ENCODE measurements at regions not wholly inside any gene's neighbourhood (a gene's known extent, or its start where the extent isn't known, plus 50 kb on each side); places are given as distances from the start of the nearest gene placed in this dataset.

DNA sequence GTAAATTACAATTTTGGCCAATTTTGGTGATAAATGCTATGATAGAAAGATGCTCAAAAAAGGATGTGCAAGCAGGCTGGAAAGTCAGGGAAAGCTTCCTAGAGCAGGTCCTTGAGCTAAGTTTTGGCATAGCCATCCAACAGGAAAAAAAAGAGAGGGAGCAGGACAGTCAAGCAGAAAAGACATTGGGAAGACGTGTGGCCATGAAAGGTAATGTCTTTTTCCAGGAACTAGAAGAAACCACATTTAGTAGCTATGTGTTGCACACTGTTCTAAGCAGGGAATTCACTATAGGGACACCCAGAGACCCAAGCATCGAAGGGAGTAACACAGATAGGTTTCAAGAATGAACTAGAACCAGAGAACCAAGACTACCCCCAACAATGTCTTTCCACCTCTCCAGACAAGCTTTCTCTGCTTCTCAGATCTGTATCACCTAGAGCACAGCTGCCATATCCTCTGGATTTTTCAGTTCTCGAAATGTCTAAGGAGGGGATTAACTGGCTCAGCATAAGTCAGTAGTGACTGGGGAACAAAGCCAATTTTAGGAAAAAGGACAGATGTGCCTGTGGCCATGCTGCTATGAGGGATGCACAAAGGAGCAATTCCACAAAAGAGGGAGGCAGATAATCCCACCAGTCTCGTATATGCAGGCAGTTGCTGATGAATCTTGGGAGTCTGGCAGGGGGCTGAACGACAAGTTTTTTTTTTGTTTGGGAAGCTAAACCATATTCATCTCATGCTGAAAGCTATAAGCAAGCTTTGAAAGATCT lies 97.1 kb upstream of the DAB1 start:
- TF ChIP-seq SIN3A (IDR thresholded peaks at IDR 0.05; ENCODE audit: borderline replicate concordance, insufficient read depth, low read length) (no peak), REST (IDR thresholded peaks at IDR 0.05; ENCODE audit: insufficient read depth in 1 of 2, low read depth in 2 of 2, low read length in 2 of 2) (no peak), POLR2AphosphoS5 (IDR thresholded peaks at IDR 0.05; ENCODE audit: low read depth, low read length) (no peak), TAF1 (IDR thresholded peaks at IDR 0.05; ENCODE audit: borderline replicate concordance, insufficient read depth, low read length) (no peak), FOXP2 (optimal IDR thresholded peaks at IDR 0.05; ENCODE audit: borderline replicate concordance, extremely low read depth, extremely low read length, insufficient read depth) (no peak)

- TF ChIP-seq TAF1 (IDR thresholded peaks at IDR 0.05; ENCODE audit: borderline replicate concordance, insufficient read depth, low read length) = no peak
These were observed 94.6 kb upstream of the DAB1 start for GRCh38 chr1:57518496-57518895.

DNA sequence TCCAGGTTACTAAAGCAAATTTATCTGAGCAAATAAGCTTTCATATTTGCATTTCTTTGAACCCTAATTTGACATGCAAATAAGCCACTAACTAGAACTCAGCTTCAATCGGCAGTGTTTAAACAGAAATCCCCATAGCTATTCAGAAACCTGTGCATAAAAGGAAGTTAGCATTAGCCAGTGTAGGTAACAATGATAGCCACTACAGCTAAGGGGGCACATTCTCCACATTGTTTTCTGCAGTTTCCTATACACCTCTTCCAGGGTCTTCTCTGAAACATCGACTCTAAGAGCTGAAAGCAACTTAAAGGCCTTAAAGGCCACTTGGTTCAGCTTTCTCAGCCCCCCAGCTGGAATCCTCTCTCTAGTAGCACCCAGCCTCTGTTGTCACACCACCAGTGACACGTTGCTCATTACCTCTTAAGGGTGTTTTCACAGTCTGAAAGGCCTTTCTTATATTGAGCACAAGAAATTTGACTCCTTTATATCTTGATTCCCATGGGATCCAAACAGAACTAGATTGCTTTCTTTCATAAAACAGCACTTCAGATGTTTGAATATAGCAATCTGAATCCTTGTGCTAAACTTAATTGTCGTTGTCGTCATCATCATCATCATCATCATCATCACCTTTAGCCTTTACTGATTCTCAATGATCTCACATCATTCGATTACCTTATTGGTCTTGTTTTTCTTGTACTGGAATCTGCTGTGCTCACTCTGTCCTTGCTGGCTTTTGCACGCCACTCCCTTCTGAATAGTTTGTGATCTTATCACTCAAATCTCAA lies 93.9 kb upstream of the DAB1 start:
- TF ChIP-seq TAF1 (IDR thresholded peaks at IDR 0.05; ENCODE audit: borderline replicate concordance, insufficient read depth, low read length) = no peak
- TF ChIP-seq REST (IDR thresholded peaks at IDR 0.05; ENCODE audit: insufficient read depth in 1 of 2, low read depth in 2 of 2, low read length in 2 of 2) = no peak
- no peak for TF ChIP-seq FOXP2 (optimal IDR thresholded peaks at IDR 0.05; ENCODE audit: borderline replicate concordance, extremely low read depth, extremely low read length, insufficient read depth)
- TF ChIP-seq POLR2AphosphoS5 (IDR thresholded peaks at IDR 0.05; ENCODE audit: low read depth, low read length) = no peak
- TF ChIP-seq SIN3A (IDR thresholded peaks at IDR 0.05; ENCODE audit: borderline replicate concordance, insufficient read depth, low read length) = no peak

DNA sequence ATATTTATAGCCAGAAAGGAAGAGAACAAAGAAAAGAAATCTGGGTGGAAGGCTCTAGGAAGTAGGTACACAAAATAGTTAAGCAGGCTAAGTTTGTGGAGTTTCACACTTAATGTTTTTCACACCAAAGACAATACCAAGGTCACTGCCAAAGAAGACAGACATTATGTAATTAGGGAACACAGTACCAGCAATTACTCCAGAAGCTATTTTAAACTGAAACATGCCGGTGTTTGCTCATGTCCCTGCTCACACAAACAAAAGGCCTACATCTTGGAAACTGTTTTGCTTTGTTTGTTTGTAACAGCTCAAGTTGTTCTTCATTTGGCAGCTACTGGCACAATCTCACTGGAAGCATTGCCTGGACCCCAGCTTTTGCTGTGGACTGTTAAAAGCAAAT lies 88.5 kb upstream of the DAB1 start:
- TF ChIP-seq TAF1 (IDR thresholded peaks at IDR 0.05; ENCODE audit: borderline replicate concordance, insufficient read depth, low read length) (no peak), POLR2AphosphoS5 (IDR thresholded peaks at IDR 0.05; ENCODE audit: low read depth, low read length) (no peak), REST (IDR thresholded peaks at IDR 0.05; ENCODE audit: insufficient read depth in 1 of 2, low read depth in 2 of 2, low read length in 2 of 2) (no peak), FOXP2 (optimal IDR thresholded peaks at IDR 0.05; ENCODE audit: borderline replicate concordance, extremely low read depth, extremely low read length, insufficient read depth) (no peak), SIN3A (IDR thresholded peaks at IDR 0.05; ENCODE audit: borderline replicate concordance, insufficient read depth, low read length) (no peak)

- TF ChIP-seq REST (IDR thresholded peaks at IDR 0.05; ENCODE audit: insufficient read depth in 1 of 2, low read depth in 2 of 2, low read length in 2 of 2) (no peak), SIN3A (IDR thresholded peaks at IDR 0.05; ENCODE audit: borderline replicate concordance, insufficient read depth, low read length) (no peak), FOXP2 (optimal IDR thresholded peaks at IDR 0.05; ENCODE audit: borderline replicate concordance, extremely low read depth, extremely low read length, insufficient read depth) (no peak), TAF1 (IDR thresholded peaks at IDR 0.05; ENCODE audit: borderline replicate concordance, insufficient read depth, low read length) (no peak), POLR2AphosphoS5 (IDR thresholded peaks at IDR 0.05; ENCODE audit: low read depth, low read length) (no peak)
These were observed 83.1 kb upstream of the DAB1 start for GRCh38 chr1:57506941-57507340.
